ENCODE measurements at regions not wholly inside any gene's neighbourhood (a gene's known extent, or its start where the extent isn't known, plus 50 kb on each side); places are given as distances from the start of the nearest gene placed in this dataset.

DNA sequence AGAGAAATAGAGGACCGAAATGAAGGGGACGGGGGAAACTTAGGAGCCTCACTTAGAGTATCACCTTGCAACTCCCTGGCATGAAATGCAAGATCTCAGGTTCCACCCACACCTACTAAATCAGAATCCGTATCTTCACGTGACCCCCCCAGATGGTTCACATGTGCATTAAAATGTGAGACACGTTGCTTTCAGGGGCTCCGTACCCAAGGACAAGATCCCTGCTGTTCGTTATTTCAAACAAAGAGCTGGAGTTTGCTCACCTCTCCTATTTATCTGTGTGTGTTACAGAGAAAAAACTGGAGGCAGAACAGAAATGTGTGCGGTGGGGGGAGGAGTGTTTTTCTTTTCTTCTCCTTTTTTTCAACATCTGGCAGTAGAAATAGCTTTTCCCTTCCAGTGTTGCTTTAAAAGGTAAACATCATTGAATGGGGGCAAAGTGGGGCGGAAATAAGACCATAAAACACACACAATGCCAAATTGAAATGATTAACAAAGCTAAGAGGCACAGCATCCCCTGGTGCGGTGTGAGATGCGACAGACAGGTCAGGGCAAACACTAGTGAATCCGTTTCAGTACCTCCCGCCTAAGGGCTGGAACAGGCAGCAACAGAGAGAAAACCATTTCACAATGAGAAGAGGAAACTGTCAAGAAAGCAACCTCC, 145.4 kb downstream of the SOX9 start:
- H2AFZ ChIP-seq (ENCODE audit: low read depth, low read length): no peak overlapping the region

More for the DNA sequence above, 145.4 kb downstream of the SOX9 start:
- no peaks in the 10 kb centered on the region for H3K79me2 ChIP-seq (ENCODE audit: control insufficient read depth, insufficient read depth, low read length)
- ChIA-PET CTCF (no interaction called here), POLR2A (no interaction called here)
- no peak overlapping the region for H3K4me3 ChIP-seq (replicated peaks in 1 of 3; ENCODE audit: insufficient read depth in 1 of 3, low read depth in 1 of 3, low read length in 3 of 3)
- TF ChIP-seq, protein P1, sequence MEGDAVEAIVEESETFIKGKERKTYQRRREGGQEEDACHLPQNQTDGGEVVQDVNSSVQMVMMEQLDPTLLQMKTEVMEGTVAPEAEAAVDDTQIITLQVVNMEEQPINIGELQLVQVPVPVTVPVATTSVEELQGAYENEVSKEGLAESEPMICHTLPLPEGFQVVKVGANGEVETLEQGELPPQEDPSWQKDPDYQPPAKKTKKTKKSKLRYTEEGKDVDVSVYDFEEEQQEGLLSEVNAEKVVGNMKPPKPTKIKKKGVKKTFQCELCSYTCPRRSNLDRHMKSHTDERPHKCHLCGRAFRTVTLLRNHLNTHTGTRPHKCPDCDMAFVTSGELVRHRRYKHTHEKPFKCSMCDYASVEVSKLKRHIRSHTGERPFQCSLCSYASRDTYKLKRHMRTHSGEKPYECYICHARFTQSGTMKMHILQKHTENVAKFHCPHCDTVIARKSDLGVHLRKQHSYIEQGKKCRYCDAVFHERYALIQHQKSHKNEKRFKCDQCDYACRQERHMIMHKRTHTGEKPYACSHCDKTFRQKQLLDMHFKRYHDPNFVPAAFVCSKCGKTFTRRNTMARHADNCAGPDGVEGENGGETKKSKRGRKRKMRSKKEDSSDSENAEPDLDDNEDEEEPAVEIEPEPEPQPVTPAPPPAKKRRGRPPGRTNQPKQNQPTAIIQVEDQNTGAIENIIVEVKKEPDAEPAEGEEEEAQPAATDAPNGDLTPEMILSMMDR (IDR thresholded peaks at IDR 0.05; ENCODE audit: extremely low read depth in 1 of 2, insufficient read depth in 1 of 2, low read depth in 1 of 2, low read length in 2 of 2): no peak
- TF ChIP-seq EZH2 (IDR thresholded peaks at IDR 0.05; ENCODE audit: borderline replicate concordance, low read depth, low read length, severe bottlenecking): no peak
- TF ChIP-seq MYC (IDR thresholded peaks at IDR 0.05; ENCODE audit: low read depth, low read length): no peak
- no peak for TF ChIP-seq POLR2A (IDR thresholded peaks at IDR 0.05; ENCODE audit: low read depth, low read length)
- no peak for TF ChIP-seq GATA2 (IDR thresholded peaks at IDR 0.05; ENCODE audit: insufficient read depth, insufficient read length, low read depth, low read length)
- no peak for TF ChIP-seq POLR2AphosphoS5 (IDR thresholded peaks at IDR 0.05; ENCODE audit: insufficient read depth, low read depth, low read length)
- no peak for TF ChIP-seq FOS (IDR thresholded peaks at IDR 0.05; ENCODE audit: borderline replicate concordance, insufficient read depth, low read length)
- TF ChIP-seq JUN (IDR thresholded peaks at IDR 0.05; ENCODE audit: borderline replicate concordance, insufficient read depth, insufficient read length, low read depth): no peak
- no peak overlapping the region for H3K4me2 ChIP-seq (ENCODE audit: insufficient read depth, low read length)
- H3K4me1 ChIP-seq (ENCODE audit: control insufficient read depth, extremely low read depth, insufficient read depth, low read length): no peaks in the 10 kb centered on the region
- H3K9me3 ChIP-seq (replicated peaks; ENCODE audit: control insufficient read depth, insufficient read depth, low read length): peaks cover 4% of the 10 kb centered on the region
- H4K20me1 ChIP-seq (replicated peaks; ENCODE audit: control insufficient read depth, extremely low read depth, insufficient read depth, low read length): no peaks in the 10 kb centered on the region
- intact Hi-C loops (cut with micrococcal nuclease): no loop called here
- H3K9ac ChIP-seq (replicated peaks; ENCODE audit: extremely low read depth, insufficient read depth, low read length): no peak overlapping the region
- no peaks in the 10 kb centered on the region for H3K9me1 ChIP-seq (replicated peaks; ENCODE audit: control insufficient read depth, extremely low read depth, insufficient read depth, low read length)
- no TSS peak for BruUV-seq (replicated peaks)
- dilution Hi-C loops (cut with MboI; ENCODE audit: extremely low pct_ligation_motif_present, low sequenced_read_pairs): no loop called here
- no peaks in the 10 kb centered on the region for H3K36me3 ChIP-seq (ENCODE audit: control insufficient read depth in 2 of 2, extremely low read depth in 1 of 2, insufficient read depth in 2 of 2, low read length in 2 of 2)
- no peaks in the 10 kb centered on the region for H3K27me3 ChIP-seq (ENCODE audit: control insufficient read depth in 2 of 2, insufficient read depth in 2 of 2, low read length in 2 of 2)
- H3K27ac ChIP-seq (ENCODE audit: insufficient read depth, low read depth, low read length): no peak overlapping the region
- DNase-seq (ENCODE audit: low read depth, low spot score) (no peak), FAIRE-seq (no peak)
